GM12878 (cell line): ENCODE measurements at regions not wholly inside any gene's neighbourhood (a gene's known extent, or its start where the extent isn't known, plus 50 kb on each side); places are given as distances from the start of the nearest gene placed in this dataset.

Experiments
- ATAC-seq: fragments of 200-7000 bp; cut with Tn5 transposase; 3 replicates; pipeline ENCODE4 v1.9.1; 2020; ENCODE audit warnings: mild to moderate bottlenecking, moderate library complexity
- BruUV-seq: library from RNA; stranded (reverse); fragments of 400-500 nt; replicated peaks from 2 replicates; lab custom pipeline; 2021; lab: Mats Ljungman, UMichigan
- CTCF ChIA-PET: fragments of 300-600 bp; sonication (Branson Sonifier 250); formaldehyde crosslinking; extraction: SDS; loops from one replicate; lab custom pipeline; 2021; ENCODE audit warnings: inconsistent platforms; lab: Yijun Ruan, JAX
- POLR2A ChIA-PET: fragments of 350-600 bp; formaldehyde crosslinking; extraction: SDS; loops from one replicate; lab custom pipeline; 2021; ENCODE audit warnings: inconsistent platforms; lab: Charles Lee
- RAD21 ChIA-PET: fragments of 300-600 bp; sonication (Branson Sonifier 250); formaldehyde crosslinking; loops from one replicate; lab custom pipeline; 2023; ENCODE audit warnings: antibody characterized with exemption; ENCODE audit not compliant: unreplicated experiment; lab: Charles Lee
- SMC1A ChIA-PET: fragments of 300-600 bp; sonication (Branson Sonifier 250); formaldehyde crosslinking; loops from one replicate; lab custom pipeline; 2023; ENCODE audit not compliant: unreplicated experiment, uncharacterized antibody; lab: Charles Lee
- DNase-seq: peaks from one replicate; pipeline ENCODE4 v3.0.0-alpha.2; 2011; ENCODE audit warnings: low read depth, low spot score
- FAIRE-seq: peaks from 3 replicates; lab custom pipeline; 2011; peaks lifted over from hg19 to GRCh38; lab: Jason Lieb, UNC
- H2AFZ ChIP-seq: 2 replicates; pipeline ENCODE4 v1.6.0; 2011; ENCODE audit warnings: low read depth, low read length, control low read depth; ENCODE audit not compliant: control insufficient read depth
- H3K27ac ChIP-seq: 2 replicates; pipeline ENCODE4 v1.5.1; 2011; ENCODE audit warnings: control low read depth; ENCODE audit not compliant: control insufficient read depth, insufficient read depth
- H3K27me3 ChIP-seq, 2 experiments: replicated peaks in 1 of 2; 2 replicates each; pipeline versions ENCODE4 v1.6.0 to v1.6.1; 2011; ENCODE audit warnings: low read length in 1 of 2; ENCODE audit not compliant: control insufficient read depth in 2 of 2, insufficient read depth in 2 of 2
- H3K36me3 ChIP-seq, 2 experiments: 2 replicates each; pipeline ENCODE4 v1.5.1; 2011; ENCODE audit warnings: low read length in 1 of 2; ENCODE audit not compliant: control insufficient read depth in 2 of 2, insufficient read depth in 2 of 2
- H3K4me1 ChIP-seq: 2 replicates; pipeline ENCODE4 v1.6.1; 2011; ENCODE audit warnings: mild to moderate bottlenecking, low read length, moderate library complexity, mixed read lengths; ENCODE audit not compliant: control insufficient read depth, insufficient read depth
- H3K4me2 ChIP-seq: 2 replicates; pipeline ENCODE4 v1.6.0; 2011; ENCODE audit warnings: control low read depth; ENCODE audit not compliant: control insufficient read depth, insufficient read depth
- H3K4me3 ChIP-seq: fragments of 200-600 bp; sonication (generic); 2 replicates; pipeline ENCODE4 v1.5.1; 2016
- H3K79me2 ChIP-seq: 2 replicates; pipeline ENCODE4 v1.6.0; 2011; ENCODE audit warnings: low read length; ENCODE audit not compliant: control insufficient read depth, insufficient read depth
- H3K9ac ChIP-seq: 2 replicates; pipeline ENCODE4 v1.8.0; 2011; ENCODE audit warnings: low read length, control low read depth, mixed read lengths; ENCODE audit not compliant: control insufficient read depth, insufficient read depth
- H3K9me3 ChIP-seq: replicated peaks from 3 replicates; pipeline ENCODE4 v1.5.1; 2011; ENCODE audit warnings: mild to moderate bottlenecking, low read length; ENCODE audit not compliant: control insufficient read depth, insufficient read depth
- H4K20me1 ChIP-seq: 2 replicates; pipeline ENCODE4 v1.6.0; 2011; ENCODE audit not compliant: control insufficient read depth, insufficient read depth
- CREB1 ChIP-seq: IDR thresholded peaks from 2 replicates; pipeline ENCODE4 v1.6.1; 2012; ENCODE audit warnings: low read depth, mild to moderate bottlenecking, inconsistent platforms
- ESRRA ChIP-seq: IDR thresholded peaks from 2 replicates; pipeline ENCODE4 v1.6.1; 2012; ENCODE audit warnings: mild to moderate bottlenecking, low read length, improper control_type of control experiment
- IKZF2 ChIP-seq, 2 experiments: fragments of 450-650 bp; IDR thresholded peaks; 2 replicates each; pipeline ENCODE4 v1.6.1; 2017; ENCODE audit warnings: mild to moderate bottlenecking in 2 of 2, moderate library complexity in 2 of 2
- IRF3 ChIP-seq: fragments of 450-650 bp; IDR thresholded peaks from 2 replicates; pipeline ENCODE4 v1.6.1; 2014; ENCODE audit warnings: mild to moderate bottlenecking
- KAT2A ChIP-seq: conservative IDR thresholded peaks from 2 replicates; pipeline ENCODE4 v1.6.1; 2011; ENCODE audit warnings: low read depth, low read length; ENCODE audit not compliant: control insufficient read depth
- MLLT1 ChIP-seq: fragments of 450-650 bp; IDR thresholded peaks from 2 replicates; pipeline ENCODE4 v1.6.1; 2016; ENCODE audit warnings: mild to moderate bottlenecking
- MYB ChIP-seq: fragments of 150-350 bp; IDR thresholded peaks from 2 replicates; pipeline ENCODE4 v1.6.1; 2014; ENCODE audit warnings: mild to moderate bottlenecking, low read depth, low read length, borderline replicate concordance
- NFIC ChIP-seq: IDR thresholded peaks from 2 replicates; pipeline ENCODE4 v1.6.1; 2012; ENCODE audit warnings: low read depth, mild to moderate bottlenecking, inconsistent platforms, low read length, moderate library complexity
- PAX8 ChIP-seq: fragments of 450-650 bp; IDR thresholded peaks from 2 replicates; pipeline ENCODE4 v1.6.1; 2017; ENCODE audit warnings: mild to moderate bottlenecking, moderate library complexity
- RB1 ChIP-seq: fragments of 450-650 bp; formaldehyde crosslinking; IDR thresholded peaks from 2 replicates; pipeline ENCODE4 v1.6.1; 2017; ENCODE audit warnings: mild to moderate bottlenecking, borderline replicate concordance
- RELA ChIP-seq: fragments of 450-650 bp; IDR thresholded peaks from 2 replicates; pipeline ENCODE4 v1.8.0; 2014; ENCODE audit warnings: borderline replicate concordance; ENCODE audit not compliant: partially characterized antibody
- SIN3A ChIP-seq: IDR thresholded peaks from 2 replicates; pipeline ENCODE4 v1.6.1; 2012; ENCODE audit warnings: low read depth, low read length, improper control_type of control experiment
- SMARCA5 ChIP-seq: fragments of 450-650 bp; IDR thresholded peaks from 2 replicates; pipeline ENCODE4 v1.6.1; 2017; ENCODE audit warnings: mild to moderate bottlenecking
- TAF1 ChIP-seq: IDR thresholded peaks from 2 replicates; pipeline ENCODE4 v1.6.1; 2011; ENCODE audit warnings: mild to moderate bottlenecking, low read depth, low read length, borderline replicate concordance
- YY1 ChIP-seq: IDR thresholded peaks from 2 replicates; pipeline ENCODE4 v1.6.1; 2011; ENCODE audit warnings: low read depth, mild to moderate bottlenecking, low read length
- ZBTB11 ChIP-seq: fragments of 450-650 bp; formaldehyde crosslinking; IDR thresholded peaks from 2 replicates; pipeline ENCODE4 v1.5.0; 2022; ENCODE audit warnings: mild to moderate bottlenecking, missing genetic modification characterization
- WGBS: methylation state at CpG from one replicate; pipeline ENCODE4 v1.1.6; 2016; ENCODE audit warnings: low lambda C conversion rate; ENCODE audit not compliant: insufficient replicate concordance, insufficient coverage; ENCODE audit errors: missing lambda C conversion rate; 5-methylcytosine and 5-hydroxymethylcytosine counted together
- in situ Hi-C: fragments of 300-500 bp; cut with MboI; formaldehyde crosslinking; loops from 9 replicates; pipeline ENCODE4 v1.14.3; 2018; ENCODE audit warnings: mixed read lengths
- intact Hi-C: fragments of 100-400 bp; cut with micrococcal nuclease; formaldehyde crosslinking; loops from one replicate; pipeline ENCODE4 v1.14.2; 2022; ENCODE audit not compliant: unreplicated experiment

- POLR2A ChIA-PET = no interaction called here
- no peak for FAIRE-seq
These were observed 329.8 kb upstream of the PROK2 start for GRCh38 chr3:72114773-72115172.

More at GRCh38 chr3:72114773-72115172, 329.8 kb upstream of the PROK2 start:
- H3K9me3 ChIP-seq = no peaks in the 10 kb centered on the region
- no peak overlapping the region for H3K4me2 ChIP-seq
- ChIA-PET SMC1A (interaction anchor here (1.7 kb wide), 1 partner anchor 9 kb away, joined by 7 read pairs; no protein-coding TSS in a partner anchor), CTCF (interaction anchor here (0.8 to 1.5 kb wide), 5 partner anchors 11 to 240 kb away, joined by 3 to 4 read pairs (median 3); no protein-coding TSS in a partner anchor), RAD21 (no interaction called here)
- no peaks in the 10 kb centered on the region for H3K36me3 ChIP-seq
- TF ChIP-seq RELA (no peak), ZBTB11 (CRISPR knock-in tag) (no peak), IRF3 (no peak), PAX8 (no peak), TAF1 (no peak), KAT2A (no peak), ESRRA (no peak), SMARCA5 (no peak), NFIC (no peak), IKZF2 (IDR thresholded peaks at IDR 0.05) (no peak), YY1 (no peak), RB1 (no peak), SIN3A (no peak), CREB1 (no peak), MYB (no peak), MLLT1 (no peak)
- no peak overlapping the region for H3K27ac ChIP-seq
- H3K79me2 ChIP-seq = no peaks in the 10 kb centered on the region
- ATAC-seq (no peak), DNase-seq (no peak)
- no peaks in the 10 kb centered on the region for H3K27me3 ChIP-seq
- no peak overlapping the region for H3K4me3 ChIP-seq
- no peaks in the 10 kb centered on the region for H4K20me1 ChIP-seq
- no TSS peak for BruUV-seq
- H3K9ac ChIP-seq = no peak overlapping the region
- no peak overlapping the region for H2AFZ ChIP-seq
- no peaks in the 10 kb centered on the region for H3K4me1 ChIP-seq
- intact Hi-C loops (no loop called here), in situ Hi-C loops (no loop called here)
- WGBS = 58% methylated on average over 5 of the region's 5 CpGs
